NCI-H1436 (cell line): ENCODE measurements at regions not wholly inside any gene's neighbourhood (a gene's known extent, or its start where the extent isn't known, plus 50 kb on each side); places are given as distances from the start of the nearest gene placed in this dataset.
"Not testable (repeated sequence)": the region's sequence is repeated elsewhere in the genome, so short reads cannot be mapped to it uniquely, and the experiment has no call there.

Experiments used
- DNase-seq: peaks from one replicate; lab custom pipeline; 2025; lab: John Stamatoyannopoulos, UW

GRCh38 chr5:62896121-62896893, 317.7 kb downstream of the LRRC70 start:
- no peak for DNase-seq

- no peak for DNase-seq
These were observed 308.1 kb downstream of the LRRC70 start for GRCh38 chr5:62886603-62887315.

GRCh38 chr5:62837330-62837729, 258.7 kb downstream of the LRRC70 start:
- DNase-seq, result not testable (repeated sequence)

- no peak for DNase-seq
These were observed 251.0 kb downstream of the LRRC70 start for GRCh38 chr5:62829604-62829986.

GRCh38 chr5:62828742-62829603, 250.4 kb downstream of the LRRC70 start:
- no peak for DNase-seq

GRCh38 chr5:62825623-62826220, 247.1 kb downstream of the LRRC70 start:
- DNase-seq, result no peak

- no peak for DNase-seq
These were observed 246.3 kb downstream of the LRRC70 start for GRCh38 chr5:62824936-62825335.

- not testable (repeated sequence) for DNase-seq
These were observed 238.4 kb downstream of the LRRC70 start for GRCh38 chr5:62817043-62817442.

GRCh38 chr5:62814991-62815390, 236.4 kb downstream of the LRRC70 start:
- no peak for DNase-seq

GRCh38 chr5:62812621-62813255, 234.1 kb downstream of the LRRC70 start:
- DNase-seq, result no peak

- not testable (repeated sequence) for DNase-seq
These were observed 226.2 kb downstream of the LRRC70 start for GRCh38 chr5:62804819-62805218.

- DNase-seq, result no peak
These were observed 217.3 kb downstream of the LRRC70 start for GRCh38 chr5:62795926-62796325.

GRCh38 chr5:62794456-62794855, 215.8 kb downstream of the LRRC70 start:
- DNase-seq, result no peak

- no peak for DNase-seq
These were observed 212.4 kb downstream of the LRRC70 start for GRCh38 chr5:62791059-62791458.

GRCh38 chr5:62790348-62790747, 211.7 kb downstream of the LRRC70 start:
- no peak for DNase-seq

- no peak for DNase-seq
These were observed 207.5 kb downstream of the LRRC70 start for GRCh38 chr5:62786099-62786498.

GRCh38 chr5:62785588-62785987, 207.0 kb downstream of the LRRC70 start:
- DNase-seq, result no peak

GRCh38 chr5:62783374-62784057, 204.9 kb downstream of the LRRC70 start:
- DNase-seq, result no peak

- DNase-seq, result no peak
These were observed 202.3 kb downstream of the LRRC70 start for GRCh38 chr5:62780888-62781287.

GRCh38 chr5:62780230-62780629, 201.6 kb downstream of the LRRC70 start:
- no peak for DNase-seq

GRCh38 chr5:62779010-62779422, 200.4 kb downstream of the LRRC70 start:
- peak; percentile 44 for DNase-seq
